K562 (cell line): ENCODE measurements at regions not wholly inside any gene's neighbourhood (a gene's known extent, or its start where the extent isn't known, plus 50 kb on each side); places are given as distances from the start of the nearest gene placed in this dataset.
A peak's percentile ranks its signal among the peaks of the same experiment; 100 is the strongest.

Experiments
- BRF1 ChIP-seq: IDR thresholded peaks from 3 replicates; pipeline ENCODE4 v1.6.1; 2011; ENCODE audit warnings: borderline replicate concordance, mild to moderate bottlenecking; ENCODE audit not compliant: insufficient read length; ENCODE audit errors: extremely low read depth
- CBX5 ChIP-seq: IDR thresholded peaks from 2 replicates; pipeline ENCODE4 v1.6.1; 2014; ENCODE audit warnings: low read depth, borderline replicate concordance
- HDAC1 ChIP-seq, 2 experiments: fragments of 450-650 bp; IDR thresholded peaks; 2 replicates each; pipeline ENCODE4 v1.6.1; 2016 to 2017; ENCODE audit warnings: inconsistent platforms in 1 of 2, mild to moderate bottlenecking in 1 of 2, moderate library complexity in 1 of 2
- NCOA1 ChIP-seq: fragments of 450-650 bp; IDR thresholded peaks from 2 replicates; pipeline ENCODE4 v1.6.1; 2016; ENCODE audit warnings: low read depth
- NR1H2 ChIP-seq: sonication (generic); formaldehyde crosslinking; IDR thresholded peaks from 2 replicates; pipeline ENCODE4 v1.4.0; 2020; ENCODE audit warnings: mild to moderate bottlenecking, missing genetic modification reagents
- PHF8 ChIP-seq: fragments of 200-600 bp; sonication (generic); IDR thresholded peaks from 2 replicates; pipeline ENCODE4 v1.6.1; 2012; ENCODE audit warnings: mixed run types, mild to moderate bottlenecking, inconsistent platforms, low read length, moderate library complexity, borderline replicate concordance
- RAD51 ChIP-seq: fragments of 450-650 bp; IDR thresholded peaks from 2 replicates; pipeline ENCODE4 v1.7.1; 2016; ENCODE audit warnings: low read depth, mild to moderate bottlenecking, borderline replicate concordance
- RBBP5 ChIP-seq: fragments of 200-600 bp; sonication (generic); IDR thresholded peaks from 2 replicates; pipeline ENCODE4 v1.6.1; 2012; ENCODE audit warnings: borderline replicate concordance, mild to moderate bottlenecking, low read length, control low read depth, inconsistent platforms; ENCODE audit not compliant: insufficient read depth, poor library complexity, severe bottlenecking
- RBM25 ChIP-seq: fragments of 200-400 bp; formaldehyde crosslinking; IDR thresholded peaks from 2 replicates; pipeline ENCODE4 v1.6.1; 2018; ENCODE audit warnings: low read length, low read depth, moderate library complexity; ENCODE audit not compliant: severe bottlenecking
- SMC3 ChIP-seq: conservative IDR thresholded peaks from 2 replicates; pipeline ENCODE4 v1.6.1; 2011; ENCODE audit warnings: low read depth, low read length, improper control_type of control experiment; ENCODE audit not compliant: insufficient read depth
- SNIP1 ChIP-seq: fragments of 450-650 bp; IDR thresholded peaks from 2 replicates; pipeline ENCODE4 v1.7.1; 2017; ENCODE audit warnings: low read depth, mild to moderate bottlenecking
- TAF9B ChIP-seq: fragments of 450-650 bp; IDR thresholded peaks from 2 replicates; pipeline ENCODE4 v1.6.1; 2018; ENCODE audit warnings: mild to moderate bottlenecking; ENCODE audit not compliant: partially characterized antibody
- TARDBP ChIP-seq: fragments of 450-650 bp; IDR thresholded peaks from 2 replicates; pipeline ENCODE4 v1.6.1; 2016
- TBP ChIP-seq: optimal IDR thresholded peaks from 2 replicates; pipeline ENCODE3; 2011; ENCODE audit warnings: low read depth, low read length, improper control_type of control experiment
- ZBTB17 ChIP-seq: fragments of 450-650 bp; formaldehyde crosslinking; IDR thresholded peaks from 2 replicates; pipeline ENCODE4 v1.4.0; 2020; ENCODE audit warnings: mild to moderate bottlenecking
- ZNF175 ChIP-seq: fragments of 200-800 bp; sonication (Bioruptor generic); IDR thresholded peaks from 2 replicates; pipeline ENCODE4 v1.6.1; 2016; ENCODE audit warnings: low read depth, mild to moderate bottlenecking, missing genetic modification characterization, missing compliant biosample characterization
- ZNF507 ChIP-seq: conservative IDR thresholded peaks from 2 replicates; pipeline ENCODE4 v1.6.1; 2017; ENCODE audit warnings: missing genetic modification characterization, missing compliant biosample characterization
- TF ChIP-seq, protein P1 (sequence below): sonication (generic); formaldehyde crosslinking; IDR thresholded peaks from 2 replicates; pipeline ENCODE4 v1.9.0; 2022; ENCODE audit warnings: mild to moderate bottlenecking, missing genetic modification reagents
- TF ChIP-seq, protein P2 (sequence below), 3 experiments: fragments of 200-800 bp in 1 of 3; fragments of 250-450 bp in 1 of 3; fragments of 450-650 bp in 1 of 3; sonication (Bioruptor Pico) in 1 of 3; sonication (Bioruptor generic) in 1 of 3; formaldehyde crosslinking in 1 of 3; IDR thresholded peaks; 2 replicates each; pipeline versions ENCODE4 v1.6.1 to v1.8.0; 2016 to 2022; ENCODE audit warnings: mild to moderate bottlenecking in 2 of 3, missing genetic modification characterization in 2 of 3, missing compliant biosample characterization in 1 of 3, moderate library complexity in 1 of 3
- TF ChIP-seq, protein P3 (sequence below): sonication (generic); formaldehyde crosslinking; IDR thresholded peaks from 2 replicates; pipeline ENCODE4 v1.8.1; 2023; ENCODE audit warnings: mild to moderate bottlenecking, missing genetic modification reagents

DNA sequence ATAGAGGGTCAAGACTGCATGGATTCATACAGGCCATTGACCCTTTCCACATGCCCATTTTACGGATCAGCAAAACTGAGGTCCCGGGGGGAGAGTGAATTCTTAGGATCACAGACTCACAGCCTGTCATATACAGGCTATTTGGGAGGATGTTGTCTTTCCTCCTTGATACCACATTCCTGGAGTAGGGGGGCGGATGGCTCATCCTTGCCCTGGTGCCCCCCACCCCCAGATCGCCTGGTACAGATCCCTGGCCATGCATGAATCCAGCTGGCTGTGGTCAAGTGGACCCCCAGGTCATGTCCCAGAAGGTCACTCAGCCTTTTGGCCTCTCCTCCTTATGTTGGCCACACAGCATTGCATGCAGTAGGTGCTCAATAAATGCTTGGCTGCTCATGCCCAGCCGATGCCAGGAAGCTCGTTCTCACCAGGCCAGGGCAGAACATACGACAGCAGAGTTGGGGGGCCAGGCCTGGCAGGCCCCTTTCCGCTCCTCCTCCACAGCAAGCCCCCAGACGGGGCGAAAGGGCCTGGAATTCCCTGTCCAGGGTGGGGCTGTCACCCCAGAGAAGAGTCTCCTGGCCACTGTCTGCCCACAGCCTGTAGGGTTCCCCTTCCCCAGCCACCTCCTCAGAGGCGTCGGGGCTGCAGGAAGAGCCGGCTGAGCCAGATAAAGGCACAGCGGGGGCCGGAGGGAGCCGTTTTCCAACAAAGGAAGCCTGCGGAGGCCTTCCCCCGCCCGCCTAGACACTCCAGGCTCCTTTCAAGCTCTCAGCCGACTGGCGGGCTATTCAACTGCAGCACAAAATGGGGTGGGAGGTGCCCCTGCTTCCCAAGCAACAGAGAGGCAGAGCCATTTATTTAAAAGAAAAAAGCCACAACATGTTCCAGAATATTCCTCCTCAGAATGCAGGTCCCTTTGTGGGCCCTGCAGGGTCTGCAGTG is 215.7 kb upstream of the CIBAR2 start (continued):
- TF ChIP-seq TAF9B: no peak
- TF ChIP-seq RBBP5: peak; percentile 24
- peak; percentile 33 to 65; a peak in 2 of 4 replicates for TF ChIP-seq HDAC1 (IDR thresholded peaks at IDR 0.05)
- peak; percentile 28; the same call in 1 of the 2 replicates for TF ChIP-seq ZBTB17 (CRISPR knock-in tag)
- TF ChIP-seq RAD51: peak; percentile 9; the same call in 1 of the 2 replicates
- TF ChIP-seq, protein P1, sequence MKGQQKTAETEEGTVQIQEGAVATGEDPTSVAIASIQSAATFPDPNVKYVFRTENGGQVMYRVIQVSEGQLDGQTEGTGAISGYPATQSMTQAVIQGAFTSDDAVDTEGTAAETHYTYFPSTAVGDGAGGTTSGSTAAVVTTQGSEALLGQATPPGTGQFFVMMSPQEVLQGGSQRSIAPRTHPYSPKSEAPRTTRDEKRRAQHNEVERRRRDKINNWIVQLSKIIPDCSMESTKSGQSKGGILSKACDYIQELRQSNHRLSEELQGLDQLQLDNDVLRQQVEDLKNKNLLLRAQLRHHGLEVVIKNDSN (CRISPR knock-in tag): no peak
- TF ChIP-seq TBP: peak; percentile 24
- no peak for TF ChIP-seq BRF1
- peak; percentile 95 for TF ChIP-seq RBM25
- no peak for TF ChIP-seq SNIP1
- TF ChIP-seq NCOA1: peak; percentile 49; the same call in 1 of the 2 replicates
- 0 out of 2 replicates have a peak, but pooled peaks have one; percentile 33 for TF ChIP-seq TARDBP
- TF ChIP-seq SMC3: no peak
- TF ChIP-seq, protein P2, sequence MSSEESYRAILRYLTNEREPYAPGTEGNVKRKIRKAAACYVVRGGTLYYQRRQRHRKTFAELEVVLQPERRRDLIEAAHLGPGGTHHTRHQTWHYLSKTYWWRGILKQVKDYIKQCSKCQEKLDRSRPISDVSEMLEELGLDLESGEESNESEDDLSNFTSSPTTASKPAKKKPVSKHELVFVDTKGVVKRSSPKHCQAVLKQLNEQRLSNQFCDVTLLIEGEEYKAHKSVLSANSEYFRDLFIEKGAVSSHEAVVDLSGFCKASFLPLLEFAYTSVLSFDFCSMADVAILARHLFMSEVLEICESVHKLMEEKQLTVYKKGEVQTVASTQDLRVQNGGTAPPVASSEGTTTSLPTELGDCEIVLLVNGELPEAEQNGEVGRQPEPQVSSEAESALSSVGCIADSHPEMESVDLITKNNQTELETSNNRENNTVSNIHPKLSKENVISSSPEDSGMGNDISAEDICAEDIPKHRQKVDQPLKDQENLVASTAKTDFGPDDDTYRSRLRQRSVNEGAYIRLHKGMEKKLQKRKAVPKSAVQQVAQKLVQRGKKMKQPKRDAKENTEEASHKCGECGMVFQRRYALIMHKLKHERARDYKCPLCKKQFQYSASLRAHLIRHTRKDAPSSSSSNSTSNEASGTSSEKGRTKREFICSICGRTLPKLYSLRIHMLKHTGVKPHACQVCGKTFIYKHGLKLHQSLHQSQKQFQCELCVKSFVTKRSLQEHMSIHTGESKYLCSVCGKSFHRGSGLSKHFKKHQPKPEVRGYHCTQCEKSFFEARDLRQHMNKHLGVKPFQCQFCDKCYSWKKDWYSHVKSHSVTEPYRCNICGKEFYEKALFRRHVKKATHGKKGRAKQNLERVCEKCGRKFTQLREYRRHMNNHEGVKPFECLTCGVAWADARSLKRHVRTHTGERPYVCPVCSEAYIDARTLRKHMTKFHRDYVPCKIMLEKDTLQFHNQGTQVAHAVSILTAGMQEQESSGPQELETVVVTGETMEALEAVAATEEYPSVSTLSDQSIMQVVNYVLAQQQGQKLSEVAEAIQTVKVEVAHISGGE (CRISPR knock-in tag; IDR thresholded peaks at IDR 0.05): peak in 1 of 3 experiments; percentile 79; a peak in 2 of 6 replicates
- no peak for TF ChIP-seq ZNF507 (tag)
- TF ChIP-seq PHF8: peak; percentile 27; the same call in 1 of the 2 replicates
- peak; percentile 38; the same call in 1 of the 2 replicates for TF ChIP-seq CBX5
- TF ChIP-seq, protein P3, sequence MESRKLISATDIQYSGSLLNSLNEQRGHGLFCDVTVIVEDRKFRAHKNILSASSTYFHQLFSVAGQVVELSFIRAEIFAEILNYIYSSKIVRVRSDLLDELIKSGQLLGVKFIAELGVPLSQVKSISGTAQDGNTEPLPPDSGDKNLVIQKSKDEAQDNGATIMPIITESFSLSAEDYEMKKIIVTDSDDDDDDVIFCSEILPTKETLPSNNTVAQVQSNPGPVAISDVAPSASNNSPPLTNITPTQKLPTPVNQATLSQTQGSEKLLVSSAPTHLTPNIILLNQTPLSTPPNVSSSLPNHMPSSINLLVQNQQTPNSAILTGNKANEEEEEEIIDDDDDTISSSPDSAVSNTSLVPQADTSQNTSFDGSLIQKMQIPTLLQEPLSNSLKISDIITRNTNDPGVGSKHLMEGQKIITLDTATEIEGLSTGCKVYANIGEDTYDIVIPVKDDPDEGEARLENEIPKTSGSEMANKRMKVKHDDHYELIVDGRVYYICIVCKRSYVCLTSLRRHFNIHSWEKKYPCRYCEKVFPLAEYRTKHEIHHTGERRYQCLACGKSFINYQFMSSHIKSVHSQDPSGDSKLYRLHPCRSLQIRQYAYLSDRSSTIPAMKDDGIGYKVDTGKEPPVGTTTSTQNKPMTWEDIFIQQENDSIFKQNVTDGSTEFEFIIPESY (CRISPR knock-in tag): peak; percentile 45
- no peak for TF ChIP-seq ZNF175 (CRISPR knock-in tag)
- TF ChIP-seq NR1H2 (CRISPR knock-in tag): no peak
